HG02852 (cell line): ENCODE measurements at regions not wholly inside any gene's neighbourhood (a gene's known extent, or its start where the extent isn't known, plus 50 kb on each side); places are given as distances from the start of the nearest gene placed in this dataset.

Experiments
- ATAC-seq: cut with Tn5 transposase; IDR thresholded peaks from one replicate; pipeline ENCODE4 v1.9.1; 2021; ENCODE audit warnings: mild to moderate bottlenecking, moderate library complexity; ENCODE audit not compliant: unreplicated experiment

DNA sequence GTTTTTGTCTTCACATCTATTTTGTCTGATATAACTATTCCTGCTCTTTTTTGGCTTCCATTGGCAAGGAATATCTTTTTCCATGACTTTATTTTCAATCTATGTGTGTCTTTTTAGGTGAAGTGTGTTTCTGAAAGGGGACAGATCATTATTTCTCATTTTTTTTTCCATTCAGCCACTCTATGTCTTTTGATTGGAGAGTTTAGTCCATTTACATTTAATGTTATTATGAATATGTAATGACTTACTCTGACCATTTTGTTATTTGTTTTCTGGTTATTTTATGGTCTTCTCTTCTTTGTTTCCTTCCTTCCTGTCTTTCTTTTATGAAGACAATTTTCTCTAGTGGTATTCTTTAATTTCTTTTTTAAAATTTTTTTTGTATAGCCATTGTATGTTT is 178.6 kb upstream of the CNTN5 start:
- ATAC-seq: no peak

DNA sequence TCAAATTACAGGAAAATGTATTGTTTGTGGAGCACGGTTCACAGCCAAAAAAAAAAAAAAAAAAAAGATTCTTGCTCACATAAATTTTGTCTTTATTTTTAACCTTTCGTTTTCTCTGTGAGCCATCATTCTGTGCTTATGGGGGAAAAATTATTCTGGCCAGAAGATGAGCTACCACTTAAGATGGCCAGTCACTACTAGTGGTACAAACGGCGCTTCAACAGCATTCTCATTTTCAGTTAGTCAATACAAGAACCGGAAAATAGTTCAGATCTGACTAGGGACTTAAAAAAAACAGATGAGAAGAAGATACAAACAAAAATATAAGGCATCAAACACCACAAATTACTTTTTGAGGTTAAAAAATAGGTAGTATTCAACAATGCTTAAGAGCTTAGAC is 158.6 kb upstream of the CNTN5 start:
- ATAC-seq: no peak

DNA sequence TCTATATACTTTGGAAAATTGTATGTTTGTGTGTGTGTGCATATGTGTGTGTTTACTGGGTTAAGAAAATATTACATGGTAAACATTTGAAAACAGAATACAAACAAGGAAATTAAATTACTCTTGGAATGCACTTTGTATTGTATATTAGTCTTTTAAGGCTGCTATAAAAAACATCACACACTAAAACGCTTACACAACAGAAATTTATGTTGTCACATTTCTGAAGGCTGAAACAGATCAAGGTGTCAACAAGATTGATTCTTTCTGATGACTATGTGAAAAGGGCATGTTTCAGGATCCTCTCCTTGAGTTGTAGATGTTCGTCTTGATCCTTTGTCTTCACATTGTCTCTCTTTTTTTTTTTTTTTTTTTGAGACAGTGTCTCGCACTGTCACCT is 149.1 kb upstream of the CNTN5 start:
- ATAC-seq: no peak

DNA sequence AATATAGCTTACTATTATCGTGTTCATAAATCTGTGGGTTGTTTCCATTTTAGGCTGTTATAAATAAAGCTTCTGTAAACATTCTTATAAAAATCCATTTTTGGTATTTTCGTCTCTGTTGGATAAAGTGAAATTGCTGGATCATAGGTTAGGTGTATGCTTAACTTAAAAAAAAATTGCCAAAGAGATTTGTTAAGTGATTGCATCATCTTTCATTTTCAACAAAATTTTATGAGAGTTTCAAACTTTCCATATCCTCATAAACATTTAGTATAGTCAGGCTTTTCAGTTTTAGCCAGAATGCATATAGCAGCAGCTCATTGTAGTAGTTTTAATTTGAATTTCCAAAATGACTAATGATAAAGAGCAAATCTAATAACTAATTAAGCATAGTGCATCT is 146.7 kb upstream of the CNTN5 start:
- no peak for ATAC-seq

- ATAC-seq: no peak
These were observed 124.8 kb upstream of the CNTN5 start for GRCh38 chr11:98895936-98896335.

GRCh38 chr11:98940913-98941312 is 79.8 kb upstream of the CNTN5 start:
- no peak for ATAC-seq

- no peak for ATAC-seq
These were observed 76.3 kb upstream of the CNTN5 start for GRCh38 chr11:98944461-98944860.

- ATAC-seq: no peak
These were observed 68.6 kb upstream of the CNTN5 start for GRCh38 chr11:98952107-98952506.

DNA sequence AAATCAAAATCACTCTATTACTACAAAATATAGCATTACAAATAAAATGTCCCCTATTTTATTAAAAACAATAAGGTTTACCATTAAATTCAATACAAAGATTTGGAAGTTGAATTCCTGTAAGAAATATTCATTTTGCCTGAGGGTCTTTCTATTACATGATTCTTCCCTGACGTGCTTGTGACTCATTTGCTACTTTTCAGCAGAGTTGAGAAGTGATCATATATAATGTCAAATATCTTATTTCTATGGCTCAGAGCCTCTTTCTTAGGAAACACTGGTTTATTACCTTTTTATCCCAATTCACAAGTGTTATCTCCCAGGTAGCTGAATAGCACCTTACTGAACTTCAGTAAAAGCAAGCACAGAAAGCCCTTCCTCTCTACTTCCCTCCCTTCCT is 65.2 kb upstream of the CNTN5 start:
- ATAC-seq: no peak

GRCh38 chr11:98964146-98964545 is 56.6 kb upstream of the CNTN5 start:
- ATAC-seq: no peak

GRCh38 chr11:98965358-98965757 is 55.4 kb upstream of the CNTN5 start:
- no peak for ATAC-seq

GRCh38 chr11:98965775-98966174 is 55.0 kb upstream of the CNTN5 start:
- no peak for ATAC-seq

- no peak for ATAC-seq
These were observed 53.7 kb upstream of the CNTN5 start for GRCh38 chr11:98967005-98967404.
